Gastrocnemius medialis (tissue), 4 donors: ENCODE measurements at regions not wholly inside any gene's neighbourhood (a gene's known extent, or its start where the extent isn't known, plus 50 kb on each side); places are given as distances from the start of the nearest gene placed in this dataset.

Source experiments
- POLR2A ChIP-seq, 2 donors: fragments of 450-650 bp; IDR thresholded peaks; one replicate each; pipeline ENCODE4 v1.6.1; 2017; ENCODE audit warnings: antibody characterized with exemption in 2 of 2, mild to moderate bottlenecking in 2 of 2, moderate library complexity in 2 of 2
- TF ChIP-seq, protein P1 (sequence below), 5 experiments: fragments of 450-650 bp in 3 of 5; fragments of 200-600 bp in 2 of 5; sonication (generic) in 2 of 5; IDR thresholded peaks in 4 of 5; conservative IDR thresholded peaks in 1 of 5; 1 replicate in 4 of 5; 2 replicates in 1 of 5; pipeline ENCODE4 v1.5.1; 2016 to 2019; ENCODE audit warnings: antibody characterized with exemption in 5 of 5, mild to moderate bottlenecking in 3 of 5, moderate library complexity in 3 of 5

DNA sequence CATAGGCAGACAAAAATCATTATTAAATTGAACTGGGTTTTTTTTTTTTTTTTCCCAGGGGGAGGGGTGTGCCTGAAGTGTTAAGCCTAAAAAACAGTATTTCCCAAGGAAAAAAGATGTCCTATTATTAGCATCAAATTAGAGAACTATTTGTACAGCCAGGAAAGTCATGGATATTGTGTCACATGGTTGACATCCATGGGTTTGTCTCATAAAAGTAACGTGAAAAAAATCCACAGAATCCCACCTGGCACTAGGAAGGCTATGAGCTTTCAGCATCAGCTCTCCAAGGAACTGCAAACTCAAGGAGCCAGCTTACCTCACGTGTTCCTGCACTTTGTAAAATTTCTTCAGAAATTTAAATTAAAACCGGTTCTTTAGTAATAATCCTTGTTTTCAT is 69.1 kb upstream of the EGLN3 start:
- TF ChIP-seq, protein P1, sequence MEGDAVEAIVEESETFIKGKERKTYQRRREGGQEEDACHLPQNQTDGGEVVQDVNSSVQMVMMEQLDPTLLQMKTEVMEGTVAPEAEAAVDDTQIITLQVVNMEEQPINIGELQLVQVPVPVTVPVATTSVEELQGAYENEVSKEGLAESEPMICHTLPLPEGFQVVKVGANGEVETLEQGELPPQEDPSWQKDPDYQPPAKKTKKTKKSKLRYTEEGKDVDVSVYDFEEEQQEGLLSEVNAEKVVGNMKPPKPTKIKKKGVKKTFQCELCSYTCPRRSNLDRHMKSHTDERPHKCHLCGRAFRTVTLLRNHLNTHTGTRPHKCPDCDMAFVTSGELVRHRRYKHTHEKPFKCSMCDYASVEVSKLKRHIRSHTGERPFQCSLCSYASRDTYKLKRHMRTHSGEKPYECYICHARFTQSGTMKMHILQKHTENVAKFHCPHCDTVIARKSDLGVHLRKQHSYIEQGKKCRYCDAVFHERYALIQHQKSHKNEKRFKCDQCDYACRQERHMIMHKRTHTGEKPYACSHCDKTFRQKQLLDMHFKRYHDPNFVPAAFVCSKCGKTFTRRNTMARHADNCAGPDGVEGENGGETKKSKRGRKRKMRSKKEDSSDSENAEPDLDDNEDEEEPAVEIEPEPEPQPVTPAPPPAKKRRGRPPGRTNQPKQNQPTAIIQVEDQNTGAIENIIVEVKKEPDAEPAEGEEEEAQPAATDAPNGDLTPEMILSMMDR (IDR thresholded peaks at IDR 0.05 in 4 of 5, conservative IDR thresholded peaks at IDR 0.05 in 1 of 5) = no peak
- TF ChIP-seq POLR2A (IDR thresholded peaks at IDR 0.05) = no peak
